ENCODE measurements at regions not wholly inside any gene's neighbourhood (a gene's known extent, or its start where the extent isn't known, plus 50 kb on each side); places are given as distances from the start of the nearest gene placed in this dataset.

GRCh38 chr14:97350415-97350814 is 553.2 kb downstream of the VRK1 start:
- no peak for DNase-seq (ENCODE audit: low spot score)
- TF ChIP-seq CTCF (IDR thresholded peaks at IDR 0.05), result no peak
- ATAC-seq (ENCODE audit: low FRiP score), result no peak

- DNase-seq (ENCODE audit: low spot score), result no peak
- no peak for ATAC-seq (ENCODE audit: low FRiP score)
- no peak for TF ChIP-seq CTCF (IDR thresholded peaks at IDR 0.05)
Observed at GRCh38 chr14:97350894-97351731, 553.9 kb downstream of the VRK1 start.

DNA sequence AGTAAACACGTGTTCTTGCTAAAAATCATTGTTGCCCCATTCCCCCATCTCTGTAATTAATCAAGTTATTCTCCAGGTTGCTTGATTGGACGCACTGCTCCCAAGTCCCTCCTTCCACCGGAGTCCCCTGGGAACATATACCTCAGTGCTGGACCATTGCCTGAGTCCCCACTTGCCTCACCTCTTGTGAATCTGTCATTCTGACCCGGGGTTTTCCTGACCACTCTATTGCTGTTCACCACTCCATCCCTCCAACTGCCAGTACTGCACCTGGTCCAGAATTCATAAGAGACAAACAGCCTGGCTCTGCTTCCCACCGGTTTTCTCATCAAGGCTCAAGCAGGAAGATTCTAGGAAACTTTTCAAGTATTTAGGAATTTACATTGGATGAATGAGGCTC is 555.9 kb downstream of the VRK1 start:
- no peak for TF ChIP-seq CTCF (IDR thresholded peaks at IDR 0.05)
- ATAC-seq (ENCODE audit: low FRiP score) (no peak), DNase-seq (ENCODE audit: low spot score) (no peak)

DNA sequence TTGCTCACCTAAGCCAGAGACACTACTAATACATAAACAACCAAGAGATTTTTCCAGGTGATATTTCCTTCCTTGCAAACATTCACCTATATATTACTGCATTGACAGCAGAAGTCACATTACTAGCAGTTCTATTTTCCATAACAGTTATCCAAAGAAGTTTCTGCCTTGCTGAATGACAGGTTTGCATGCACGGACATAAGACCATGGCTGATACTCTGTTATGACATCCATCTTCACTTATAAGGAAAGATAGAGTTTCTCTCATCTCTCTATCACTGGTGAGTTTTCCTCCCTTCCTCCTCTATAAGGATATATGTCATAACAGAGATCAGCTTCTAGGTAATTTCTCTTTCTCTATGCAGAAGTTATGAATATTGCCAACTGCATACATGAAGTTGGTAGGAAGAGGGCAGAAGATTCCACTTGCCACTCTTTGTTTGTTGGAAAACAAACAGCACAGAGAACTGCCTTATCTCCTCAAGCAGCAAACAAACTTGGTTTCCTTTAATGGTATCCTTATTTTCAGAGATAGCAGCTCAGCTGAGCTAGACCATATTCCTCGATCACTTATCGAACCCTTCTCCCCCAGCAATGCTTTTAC is 557.0 kb downstream of the VRK1 start:
- no peak for TF ChIP-seq CTCF (IDR thresholded peaks at IDR 0.05)
- DNase-seq (ENCODE audit: low spot score) (no peak), ATAC-seq (ENCODE audit: low FRiP score) (no peak)

DNA sequence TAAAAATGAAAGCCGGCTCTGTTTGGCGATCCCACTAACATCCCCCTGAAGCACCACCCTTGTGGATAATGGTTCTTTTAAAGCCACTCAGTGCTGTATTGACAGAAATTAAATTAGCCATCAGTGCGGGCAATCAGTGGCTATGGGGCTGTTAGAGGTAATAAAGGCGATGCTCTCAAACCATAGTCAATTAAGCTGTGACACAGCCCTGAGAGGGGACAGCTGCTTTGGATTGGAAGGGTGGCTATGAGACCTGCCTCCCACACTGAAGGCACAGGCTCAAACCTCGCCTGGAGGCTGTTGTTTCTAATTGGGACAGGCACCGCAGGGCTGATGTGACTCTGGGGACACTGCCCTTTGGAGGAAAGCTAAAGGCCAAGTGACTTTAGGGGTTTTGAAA is 562.2 kb downstream of the VRK1 start:
- no peak for TF ChIP-seq CTCF (IDR thresholded peaks at IDR 0.05)
- DNase-seq (ENCODE audit: low spot score) (no peak), ATAC-seq (ENCODE audit: low FRiP score) (no peak)

DNA sequence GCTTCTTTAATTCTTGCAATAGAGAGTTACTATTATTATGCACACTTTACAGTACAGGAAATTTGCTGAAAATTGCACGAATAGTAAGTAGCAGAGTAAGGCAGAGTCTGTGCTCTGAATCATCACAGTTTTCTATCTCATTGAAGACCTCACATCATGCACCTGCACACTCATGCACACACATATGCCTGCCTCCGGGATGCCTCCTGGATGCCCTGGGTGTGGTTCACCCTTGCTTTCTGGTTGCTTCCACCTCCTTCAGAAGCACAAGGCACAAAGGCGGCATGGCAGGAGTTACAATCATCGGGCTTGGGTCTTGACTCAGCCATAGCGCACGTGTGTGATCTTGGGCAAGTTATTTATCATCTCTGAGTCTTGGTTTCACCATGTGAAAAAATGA is 564.0 kb downstream of the VRK1 start:
- no peak for TF ChIP-seq CTCF (IDR thresholded peaks at IDR 0.05)
- ATAC-seq (ENCODE audit: low FRiP score), result no peak
- no peak for DNase-seq (ENCODE audit: low spot score)

GRCh38 chr14:97361958-97362357 is 564.8 kb downstream of the VRK1 start:
- TF ChIP-seq CTCF (IDR thresholded peaks at IDR 0.05), result no peak

More at GRCh38 chr14:97361958-97362357, 564.8 kb downstream of the VRK1 start:
- no peak for ATAC-seq (ENCODE audit: low FRiP score)
- no peak for DNase-seq (ENCODE audit: low spot score)

Data from omental fat pad (tissue), 3 donors.